A549 (cell line): ENCODE measurements at regions not wholly inside any gene's neighbourhood (a gene's known extent, or its start where the extent isn't known, plus 50 kb on each side); places are given as distances from the start of the nearest gene placed in this dataset.

Experiments
- ATAC-seq, 2 experiments: fragments of 200-7000 bp in 1 of 2; fragments of >200 bp in 1 of 2; cut with Nextera tagmentation in 1 of 2; cut with Tn5 transposase in 1 of 2; 3 replicates each; pipeline versions ENCODE4 v1.8.0 to v1.9.1; 2018 to 2020; ENCODE audit warnings: mild to moderate bottlenecking in 1 of 2, moderate library complexity in 1 of 2
- CTCF ChIA-PET: fragments of 300-600 bp; sonication (Branson Sonifier 250); formaldehyde crosslinking; extraction: SDS; loops from one replicate; lab custom pipeline; 2021; ENCODE audit warnings: antibody characterized with exemption, inconsistent platforms; lab: Yijun Ruan, JAX
- POLR2A ChIA-PET: fragments of 350-600 bp; formaldehyde crosslinking; extraction: SDS; loops from one replicate; lab custom pipeline; 2021; ENCODE audit warnings: antibody characterized with exemption, inconsistent platforms; lab: Yijun Ruan, JAX
- DNase-seq, 2 experiments: peaks; one replicate each; pipeline versions ENCODE4 v3.0.0 to v3.0.0-alpha.2; 2011 to 2016; ENCODE audit warnings: low read depth in 1 of 2, low spot score in 1 of 2
- FAIRE-seq: peaks from 2 replicates; lab custom pipeline; 2011; peaks lifted over from hg19 to GRCh38; lab: Jason Lieb, UNC
- H3K27ac ChIP-seq, 2 experiments: fragments of >200 bp; sonication (Bioruptor Twin); formaldehyde crosslinking; 3 replicates each; pipeline ENCODE4 v1.5.1; 2016 to 2017
- H3K4me1 ChIP-seq: fragments of >200 bp; sonication (Bioruptor Twin); formaldehyde crosslinking; 3 replicates; pipeline ENCODE4 v1.6.1; 2016
- H3K4me2 ChIP-seq: fragments of >200 bp; sonication (Bioruptor Twin); formaldehyde crosslinking; 3 replicates; pipeline ENCODE4 v1.6.1; 2016
- H3K4me3 ChIP-seq: fragments of >200 bp; sonication (Bioruptor Twin); formaldehyde crosslinking; 3 replicates; pipeline ENCODE4 v1.5.1; 2016
- H3K9me3 ChIP-seq: fragments of >200 bp; sonication (Bioruptor Twin); formaldehyde crosslinking; 3 replicates; pipeline ENCODE4 v1.6.1; 2016
- BCL3 ChIP-seq: fragments of >200 bp; sonication (Bioruptor Twin); formaldehyde crosslinking; IDR thresholded peaks from 3 replicates; pipeline ENCODE4 v1.6.1; 2016
- CHD4 ChIP-seq: fragments of 200-600 bp; sonication (generic); IDR thresholded peaks from 2 replicates; pipeline ENCODE4 v1.6.1; 2016; ENCODE audit warnings: antibody characterized with exemption, mild to moderate bottlenecking, borderline replicate concordance
- CTCF ChIP-seq: fragments of >200 bp; sonication (Bioruptor Twin); formaldehyde crosslinking; IDR thresholded peaks from 3 replicates; pipeline ENCODE4 v1.5.1; 2016
- EHF ChIP-seq: fragments of 250-450 bp; sonication (Bioruptor Pico); IDR thresholded peaks from 2 replicates; pipeline ENCODE4 v1.5.0; 2020; ENCODE audit warnings: mild to moderate bottlenecking
- ELK1 ChIP-seq: fragments of 150-350 bp; IDR thresholded peaks from 2 replicates; pipeline ENCODE4 v1.6.1; 2014; ENCODE audit warnings: low read depth, mild to moderate bottlenecking, low read length
- EP300 ChIP-seq, 2 experiments: fragments of >200 bp; sonication (Bioruptor Twin); formaldehyde crosslinking; IDR thresholded peaks; 2 replicates in 1 of 2; 3 replicates in 1 of 2; pipeline ENCODE4 v1.6.1; 2016 to 2017
- ESRRA ChIP-seq: fragments of 150-350 bp; IDR thresholded peaks from 2 replicates; pipeline ENCODE4 v1.6.1; 2014; ENCODE audit warnings: mild to moderate bottlenecking, low read length, borderline replicate concordance
- GATA3 ChIP-seq: IDR thresholded peaks from 2 replicates; pipeline ENCODE4 v1.6.1; 2012; ENCODE audit warnings: borderline replicate concordance
- HDAC2 ChIP-seq: fragments of 200-600 bp; sonication (generic); IDR thresholded peaks from 2 replicates; pipeline ENCODE4 v1.6.1; 2016
- JUN ChIP-seq, 2 experiments: fragments of >200 bp; sonication (Bioruptor Twin); formaldehyde crosslinking; IDR thresholded peaks; 2 replicates in 1 of 2; 3 replicates in 1 of 2; pipeline ENCODE4 v1.6.1; 2016 to 2017
- KDM1A ChIP-seq: fragments of 200-600 bp; sonication (generic); IDR thresholded peaks from 2 replicates; pipeline ENCODE4 v1.6.1; 2016; ENCODE audit warnings: low read depth, mild to moderate bottlenecking
- KDM5A ChIP-seq: fragments of 200-600 bp; sonication (generic); IDR thresholded peaks from 2 replicates; pipeline ENCODE4 v1.6.1; 2016; ENCODE audit warnings: antibody characterized with exemption, mild to moderate bottlenecking
- MAZ ChIP-seq: fragments of 150-350 bp; IDR thresholded peaks from 2 replicates; pipeline ENCODE4 v1.6.1; 2014; ENCODE audit warnings: antibody characterized with exemption, low read depth, low read length, borderline replicate concordance
- NFE2L2 ChIP-seq: fragments of 150-350 bp; conservative IDR thresholded peaks from 2 replicates; pipeline ENCODE4 v1.6.1; 2014; ENCODE audit warnings: low read length
- PHF8 ChIP-seq: fragments of 200-600 bp; sonication (generic); IDR thresholded peaks from 2 replicates; pipeline ENCODE4 v1.6.1; 2016; ENCODE audit warnings: low read depth, mild to moderate bottlenecking, antibody characterized with exemption, moderate library complexity, borderline replicate concordance
- POLR2A ChIP-seq: IDR thresholded peaks from 2 replicates; pipeline ENCODE4 v1.6.1; 2012; ENCODE audit warnings: mild to moderate bottlenecking, low read length
- RAD21 ChIP-seq, 2 experiments: fragments of >200 bp in 1 of 2; sonication (Bioruptor Twin) in 1 of 2; formaldehyde crosslinking in 1 of 2; IDR thresholded peaks in 1 of 2; conservative IDR thresholded peaks in 1 of 2; 2 replicates in 1 of 2; 3 replicates in 1 of 2; pipeline ENCODE4 v1.6.1; 2012 to 2018; ENCODE audit warnings: inconsistent platforms in 1 of 2
- RCOR1 ChIP-seq: fragments of 150-350 bp; IDR thresholded peaks from 2 replicates; pipeline ENCODE4 v1.6.1; 2014; ENCODE audit warnings: antibody characterized with exemption, low read length, low read depth
- RFX5 ChIP-seq: fragments of 450-650 bp; IDR thresholded peaks from 2 replicates; pipeline ENCODE4 v1.7.1; 2014; ENCODE audit warnings: antibody characterized with exemption, mild to moderate bottlenecking, moderate library complexity
- RNF2 ChIP-seq: fragments of 200-600 bp; sonication (generic); IDR thresholded peaks from 2 replicates; pipeline ENCODE4 v1.6.1; 2016; ENCODE audit warnings: low read depth, mild to moderate bottlenecking, antibody characterized with exemption, moderate library complexity, borderline replicate concordance
- SMC3 ChIP-seq: fragments of >200 bp; sonication (Bioruptor Twin); formaldehyde crosslinking; IDR thresholded peaks from 3 replicates; pipeline ENCODE4 v1.6.1; 2018; ENCODE audit warnings: inconsistent platforms
- SREBF2 ChIP-seq: fragments of 450-650 bp; IDR thresholded peaks from 2 replicates; pipeline ENCODE4 v1.6.1; 2014; ENCODE audit warnings: mild to moderate bottlenecking, moderate library complexity
- TFCP2L1 ChIP-seq: fragments of 250-450 bp; sonication (Bioruptor Pico); IDR thresholded peaks from 2 replicates; pipeline ENCODE4 v1.5.0; 2021; ENCODE audit warnings: mild to moderate bottlenecking
- TP53 ChIP-seq: fragments of 250-450 bp; sonication (Bioruptor Pico); IDR thresholded peaks from 2 replicates; pipeline ENCODE4 v1.5.0; 2021; ENCODE audit warnings: mild to moderate bottlenecking, moderate library complexity
- ZFP36 ChIP-seq: fragments of 450-650 bp; IDR thresholded peaks from 2 replicates; pipeline ENCODE4 v1.6.1; 2014; ENCODE audit warnings: borderline replicate concordance; ENCODE audit not compliant: partially characterized antibody
- ZNF302 ChIP-seq: fragments of 250-450 bp; sonication (Bioruptor Pico); IDR thresholded peaks from 2 replicates; pipeline ENCODE4 v1.9.0; 2021; ENCODE audit warnings: inconsistent platforms, mild to moderate bottlenecking, moderate library complexity
- ZSCAN20 ChIP-seq: fragments of 250-450 bp; sonication (Bioruptor Pico); IDR thresholded peaks from 2 replicates; pipeline ENCODE4 v1.8.0; 2022; ENCODE audit warnings: mild to moderate bottlenecking, moderate library complexity
- WGBS: methylation state at CpG from one replicate; pipeline ENCODE4 v1.1.6; 2017; ENCODE audit errors: missing lambda C conversion rate; 5-methylcytosine and 5-hydroxymethylcytosine counted together
- TF ChIP-seq, protein P1 (sequence below): fragments of 250-450 bp; sonication (Bioruptor Pico); IDR thresholded peaks from 2 replicates; pipeline ENCODE4 v1.5.0; 2021; ENCODE audit warnings: mild to moderate bottlenecking, moderate library complexity, borderline replicate concordance

DNA sequence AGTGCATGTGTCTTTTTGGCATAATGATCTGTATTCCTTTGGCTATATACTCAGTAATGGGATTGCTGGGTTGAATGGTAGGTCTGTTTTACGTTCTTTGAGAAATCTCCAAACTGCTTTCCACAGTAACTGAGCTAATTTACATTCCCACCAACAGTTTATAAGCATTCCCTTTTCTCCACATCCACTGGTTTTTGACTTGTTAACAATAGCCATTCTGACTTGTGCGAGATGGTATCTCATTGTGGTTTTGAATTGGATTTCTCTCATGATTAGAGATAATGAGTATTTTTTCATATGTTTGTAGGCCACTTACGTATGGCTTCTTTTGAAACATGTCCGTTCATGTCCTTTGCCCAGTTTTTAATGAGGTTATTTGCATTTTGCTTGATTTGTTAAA lies 117.7 kb downstream of the CHCHD4 start:
- H3K27ac ChIP-seq = no peak overlapping the region
- FAIRE-seq (no peak), DNase-seq (no peak), ATAC-seq (no peak)
- ChIA-PET CTCF (no interaction called here), POLR2A (no interaction called here)
- no peak overlapping the region for H3K4me2 ChIP-seq
- H3K4me1 ChIP-seq = no peaks in the 10 kb centered on the region
- H3K4me3 ChIP-seq = no peak overlapping the region
- H3K9me3 ChIP-seq = no peaks in the 10 kb centered on the region
- WGBS = 31% methylated on average over 4 of the region's 4 CpGs
- TF ChIP-seq ZSCAN20 (CRISPR knock-in tag) = no peak
- TF ChIP-seq MAZ = no peak
- TF ChIP-seq EHF (CRISPR knock-in tag) = no peak
- no peak for TF ChIP-seq KDM5A
- TF ChIP-seq RAD21 (conservative IDR thresholded peaks at IDR 0.05 in 1 of 2, IDR thresholded peaks at IDR 0.05 in 1 of 2) = no peak
- TF ChIP-seq CHD4 = no peak
- no peak for TF ChIP-seq RFX5
- TF ChIP-seq RNF2 = no peak
- TF ChIP-seq, protein P1, sequence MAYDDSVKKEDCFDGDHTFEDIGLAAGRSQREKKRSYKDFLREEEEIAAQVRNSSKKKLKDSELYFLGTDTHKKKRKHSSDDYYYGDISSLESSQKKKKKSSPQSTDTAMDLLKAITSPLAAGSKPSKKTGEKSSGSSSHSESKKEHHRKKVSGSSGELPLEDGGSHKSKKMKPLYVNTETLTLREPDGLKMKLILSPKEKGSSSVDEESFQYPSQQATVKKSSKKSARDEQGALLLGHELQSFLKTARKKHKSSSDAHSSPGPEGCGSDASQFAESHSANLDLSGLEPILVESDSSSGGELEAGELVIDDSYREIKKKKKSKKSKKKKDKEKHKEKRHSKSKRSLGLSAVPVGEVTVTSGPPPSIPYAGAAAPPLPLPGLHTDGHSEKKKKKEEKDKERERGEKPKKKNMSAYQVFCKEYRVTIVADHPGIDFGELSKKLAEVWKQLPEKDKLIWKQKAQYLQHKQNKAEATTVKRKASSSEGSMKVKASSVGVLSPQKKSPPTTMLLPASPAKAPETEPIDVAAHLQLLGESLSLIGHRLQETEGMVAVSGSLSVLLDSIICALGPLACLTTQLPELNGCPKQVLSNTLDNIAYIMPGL (CRISPR knock-in tag) = no peak
- no peak for TF ChIP-seq POLR2A
- TF ChIP-seq ZNF302 = no peak
- no peak for TF ChIP-seq ZFP36
- TF ChIP-seq, all 56 proteins: peak for 0

DNA sequence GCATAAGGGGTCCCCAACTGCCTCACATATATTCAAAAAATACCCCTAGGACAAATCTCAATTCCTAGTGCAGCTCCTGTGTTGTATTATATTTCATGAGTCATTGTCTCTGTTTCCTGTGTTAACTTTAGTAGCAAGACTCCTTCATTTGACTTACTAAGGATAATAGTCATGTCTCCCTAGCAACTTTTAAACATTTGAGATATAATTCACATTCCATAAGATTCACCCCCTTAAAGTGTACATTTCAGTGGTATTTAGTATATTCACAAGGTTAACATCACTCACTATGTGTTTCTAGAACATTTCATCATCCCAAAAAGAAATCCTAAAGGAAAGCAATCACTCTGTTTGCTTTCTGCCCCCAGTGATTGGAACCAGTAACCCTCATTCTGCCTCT lies 121.3 kb upstream of the WNT7A start:
- DNase-seq = no peak
- H3K27ac ChIP-seq = no peak overlapping the region
- ChIA-PET CTCF (no interaction called here), POLR2A (no interaction called here)
- H3K9me3 ChIP-seq = no peaks in the 10 kb centered on the region
- no peak overlapping the region for H3K4me3 ChIP-seq
- no peaks in the 10 kb centered on the region for H3K4me1 ChIP-seq
- TF ChIP-seq TFCP2L1 (CRISPR knock-in tag) (no peak), ZSCAN20 (CRISPR knock-in tag) (no peak), PHF8 (no peak), HDAC2 (no peak), ESRRA (no peak), EP300 (IDR thresholded peaks at IDR 0.05) (no peak), SMC3 (no peak), TP53 (no peak), ELK1 (no peak), JUN (IDR thresholded peaks at IDR 0.05) (no peak), SREBF2 (no peak), RCOR1 (no peak), MAZ (no peak), BCL3 (no peak), KDM1A (no peak), NFE2L2 (no peak), CTCF (no peak), GATA3 (no peak), CHD4 (no peak)
- TF ChIP-seq, protein P1 (CRISPR knock-in tag) = no peak
- ATAC-seq = no peak
- FAIRE-seq = no peak
- no peak overlapping the region for H3K4me2 ChIP-seq
